ENCODE measurements at regions not wholly inside any gene's neighbourhood (a gene's known extent, or its start where the extent isn't known, plus 50 kb on each side); places are given as distances from the start of the nearest gene placed in this dataset.

DNA sequence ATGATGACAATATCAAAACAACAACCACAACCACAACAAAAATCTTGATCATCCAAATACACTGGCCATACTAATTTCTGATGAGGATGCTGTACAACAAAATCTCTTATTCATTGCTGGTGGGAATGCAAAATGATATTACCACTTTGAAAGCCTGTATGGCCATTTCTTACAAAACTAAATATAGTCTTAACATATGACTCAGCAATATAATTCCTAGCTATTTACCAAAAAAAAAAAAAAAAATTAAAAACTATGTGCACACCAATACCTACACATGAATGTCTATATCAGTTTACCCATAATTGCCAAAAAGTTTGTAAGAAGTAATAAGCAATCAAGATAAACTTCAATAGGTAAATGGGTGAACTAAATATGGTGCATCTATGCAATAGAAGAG is 1379.7 kb downstream of the CDH11 start:
- no peak for TF ChIP-seq POLR2A (IDR thresholded peaks at IDR 0.05)
- TF ChIP-seq, protein P1, sequence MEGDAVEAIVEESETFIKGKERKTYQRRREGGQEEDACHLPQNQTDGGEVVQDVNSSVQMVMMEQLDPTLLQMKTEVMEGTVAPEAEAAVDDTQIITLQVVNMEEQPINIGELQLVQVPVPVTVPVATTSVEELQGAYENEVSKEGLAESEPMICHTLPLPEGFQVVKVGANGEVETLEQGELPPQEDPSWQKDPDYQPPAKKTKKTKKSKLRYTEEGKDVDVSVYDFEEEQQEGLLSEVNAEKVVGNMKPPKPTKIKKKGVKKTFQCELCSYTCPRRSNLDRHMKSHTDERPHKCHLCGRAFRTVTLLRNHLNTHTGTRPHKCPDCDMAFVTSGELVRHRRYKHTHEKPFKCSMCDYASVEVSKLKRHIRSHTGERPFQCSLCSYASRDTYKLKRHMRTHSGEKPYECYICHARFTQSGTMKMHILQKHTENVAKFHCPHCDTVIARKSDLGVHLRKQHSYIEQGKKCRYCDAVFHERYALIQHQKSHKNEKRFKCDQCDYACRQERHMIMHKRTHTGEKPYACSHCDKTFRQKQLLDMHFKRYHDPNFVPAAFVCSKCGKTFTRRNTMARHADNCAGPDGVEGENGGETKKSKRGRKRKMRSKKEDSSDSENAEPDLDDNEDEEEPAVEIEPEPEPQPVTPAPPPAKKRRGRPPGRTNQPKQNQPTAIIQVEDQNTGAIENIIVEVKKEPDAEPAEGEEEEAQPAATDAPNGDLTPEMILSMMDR (IDR thresholded peaks at IDR 0.05) = no peak

Data from testis (tissue), 2 donors.